Activated naive CD4-positive, alpha-beta T cell treated with Interleukin-2 at 50 U/mL for 16 hours (primary cell): ENCODE measurements at regions not wholly inside any gene's neighbourhood (a gene's known extent, or its start where the extent isn't known, plus 50 kb on each side); places are given as distances from the start of the nearest gene placed in this dataset.

ENCODE experiments used
- DNase-seq: peaks from one replicate; pipeline ENCODE4 v3.0.0-alpha.2; 2020

- DNase-seq = no peak
These were observed 69.4 kb upstream of the ADAMTSL1 start for GRCh38 chr9:18404434-18405029.

GRCh38 chr9:18405240-18405639, 68.7 kb upstream of the ADAMTSL1 start:
- DNase-seq = no peak

GRCh38 chr9:18410983-18411382, 63.0 kb upstream of the ADAMTSL1 start:
- no peak for DNase-seq

GRCh38 chr9:18421391-18421790, 52.6 kb upstream of the ADAMTSL1 start:
- DNase-seq = no peak

- no peak for DNase-seq
These were observed 51.5 kb upstream of the ADAMTSL1 start for GRCh38 chr9:18422296-18423036.

- DNase-seq = no peak
These were observed 50.0 kb upstream of the ADAMTSL1 start for GRCh38 chr9:18423791-18424531.
